NCI-H82 treated with DMSO at 0.1 percent for 48 hours (cell line): ENCODE measurements at regions not wholly inside any gene's neighbourhood (a gene's known extent, or its start where the extent isn't known, plus 50 kb on each side); places are given as distances from the start of the nearest gene placed in this dataset.

Source experiments
- DNase-seq: peaks from one replicate; lab custom pipeline; 2025; ENCODE audit not compliant: unreplicated experiment; lab: John Stamatoyannopoulos, UW

- no peak for DNase-seq
Measured at GRCh38 chr7:9835199-9835598, 1138.5 kb upstream of the PHF14 start.

- no peak for DNase-seq
Measured at GRCh38 chr7:9836671-9837070, 1137.0 kb upstream of the PHF14 start.

GRCh38 chr7:9842301-9842700, 1131.4 kb upstream of the PHF14 start:
- DNase-seq, result no peak

GRCh38 chr7:9846902-9847301, 1126.8 kb upstream of the PHF14 start:
- DNase-seq, result no peak

DNA sequence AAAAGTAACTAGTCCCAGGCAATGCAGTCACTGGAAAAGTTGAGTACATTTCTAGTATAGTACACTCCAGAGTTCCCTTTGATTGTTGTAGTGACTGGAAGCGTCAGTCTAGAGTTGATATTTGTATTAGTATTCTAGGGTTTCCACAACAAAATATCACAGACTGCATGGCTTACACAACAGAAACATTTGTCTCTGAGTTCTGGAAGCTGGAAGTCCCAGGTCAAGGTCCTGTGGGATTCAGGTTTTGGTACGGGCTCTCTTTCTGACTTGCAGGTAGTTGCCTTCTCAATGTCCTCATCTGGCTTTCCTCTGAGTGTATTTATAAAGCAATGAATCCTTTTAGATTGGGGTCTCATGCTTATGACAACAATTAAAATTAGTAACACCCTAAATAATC, 1119.1 kb upstream of the PHF14 start:
- DNase-seq, result no peak

DNA sequence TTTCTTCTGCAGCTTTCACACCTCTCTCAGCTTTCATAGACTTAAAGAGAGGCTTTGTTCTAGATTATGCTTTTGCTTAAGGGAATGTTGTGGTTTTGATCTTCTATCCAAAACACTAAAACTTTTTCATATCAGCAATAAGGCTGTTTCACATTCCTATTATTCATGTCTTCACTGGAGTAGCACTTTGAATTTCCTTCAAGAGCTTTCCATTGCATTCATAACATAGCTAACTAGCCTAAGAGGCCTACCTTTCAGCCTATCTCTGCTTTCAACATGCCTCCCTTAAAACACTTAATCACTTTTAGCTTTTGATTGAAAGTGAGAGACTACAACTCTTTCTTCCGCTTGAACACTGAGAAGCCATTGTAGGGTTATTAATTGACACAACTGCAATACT, 1117.0 kb upstream of the PHF14 start:
- no peak for DNase-seq

DNA sequence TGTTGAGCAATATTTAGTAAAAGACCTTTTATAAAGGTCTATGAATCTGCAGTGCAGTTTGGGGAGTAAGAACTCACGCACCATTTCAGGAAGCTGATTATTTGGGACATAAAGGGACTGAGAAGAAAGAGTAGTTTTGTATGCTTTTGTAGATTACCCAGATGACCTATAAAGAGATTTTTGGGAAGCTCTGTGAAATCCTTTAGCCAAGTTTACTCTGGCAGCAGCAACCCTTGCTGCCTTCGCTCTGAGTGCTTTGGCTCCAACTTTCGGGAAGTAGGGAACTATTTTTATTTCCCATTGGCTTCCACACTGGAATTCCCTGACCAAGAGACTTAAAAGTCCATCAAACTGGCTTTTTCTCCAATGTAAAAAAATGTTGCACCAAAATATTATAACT, 1110.1 kb upstream of the PHF14 start:
- DNase-seq, result no peak

DNA sequence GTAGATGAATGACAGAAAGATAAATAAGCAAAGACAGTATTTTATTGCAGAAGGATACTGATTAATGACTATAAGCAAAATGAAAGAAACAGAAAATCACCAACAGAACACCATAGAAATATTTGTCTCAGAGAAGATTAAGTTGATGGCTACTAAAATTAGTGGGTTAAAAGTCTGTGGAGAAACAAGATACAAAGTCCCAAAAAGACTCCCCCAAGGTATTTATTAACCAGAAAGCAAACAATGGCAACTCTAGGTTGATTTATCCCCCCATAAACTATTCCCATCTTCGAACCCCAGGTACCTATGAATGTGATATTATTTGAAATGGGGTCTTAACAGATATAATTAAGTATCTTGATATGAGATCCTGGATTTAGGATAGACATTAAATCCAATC, 1104.5 kb upstream of the PHF14 start:
- no peak for DNase-seq

DNA sequence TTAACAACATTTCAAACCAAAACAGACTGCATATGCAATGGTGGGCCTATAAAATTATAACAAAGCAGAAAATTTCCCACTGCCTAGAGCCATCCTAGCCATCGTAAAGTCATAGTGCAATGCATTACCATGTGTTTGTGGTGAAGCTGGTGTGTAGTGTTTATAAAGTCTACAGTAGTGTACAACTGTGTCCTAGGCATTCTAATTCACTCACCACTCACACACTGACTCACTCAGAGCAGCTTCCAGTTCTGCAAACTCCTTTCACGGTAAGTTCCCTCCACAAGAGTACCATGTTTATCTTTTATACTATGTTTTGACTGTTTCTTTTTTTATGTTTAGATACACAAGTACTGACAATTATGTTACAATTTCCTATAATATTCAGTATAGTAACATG, 1104.1 kb upstream of the PHF14 start:
- DNase-seq, result no peak

DNA sequence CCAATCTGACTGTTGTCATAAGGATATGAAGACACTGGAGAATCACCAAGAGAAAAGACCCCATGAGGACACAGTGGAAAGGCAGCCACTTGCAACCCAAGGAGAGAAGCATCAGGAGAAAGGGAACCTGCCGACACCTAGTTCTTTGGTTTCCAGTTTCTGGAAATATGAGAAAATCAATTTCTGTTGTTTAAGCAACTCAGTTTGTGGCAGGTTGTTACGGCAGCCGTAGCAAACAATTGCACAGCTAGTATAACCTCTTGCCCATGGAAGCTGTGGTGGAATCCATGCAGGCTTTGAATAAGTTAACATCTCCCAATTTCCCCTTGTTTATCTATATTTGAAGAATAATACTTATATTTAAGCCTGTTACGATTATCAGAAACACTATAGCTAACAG, 1103.0 kb upstream of the PHF14 start:
- no peak for DNase-seq

- DNase-seq, result no peak
Measured at GRCh38 chr7:9874182-9874581, 1099.5 kb upstream of the PHF14 start.

GRCh38 chr7:9876053-9876452, 1097.6 kb upstream of the PHF14 start:
- no peak for DNase-seq

DNA sequence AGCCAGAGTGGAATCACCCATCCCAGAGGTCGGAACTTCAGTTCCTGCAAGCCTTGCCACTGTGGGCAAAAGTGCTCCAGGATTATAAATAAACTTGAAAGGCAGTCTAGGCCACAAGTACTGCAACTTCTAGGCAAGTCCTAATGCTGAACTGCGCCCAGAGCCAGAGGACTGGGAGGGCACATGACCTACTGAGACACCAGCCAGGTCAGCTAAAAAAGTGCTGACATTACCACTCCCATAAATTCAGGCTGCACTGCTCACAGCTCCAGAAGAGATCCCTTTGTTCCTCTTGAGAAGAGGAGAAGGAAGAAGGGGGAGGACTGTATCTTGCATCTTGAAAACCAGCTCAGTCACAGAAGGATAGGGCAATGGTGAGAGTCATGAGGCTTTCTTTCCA, 1084.1 kb upstream of the PHF14 start:
- no peak for DNase-seq

DNA sequence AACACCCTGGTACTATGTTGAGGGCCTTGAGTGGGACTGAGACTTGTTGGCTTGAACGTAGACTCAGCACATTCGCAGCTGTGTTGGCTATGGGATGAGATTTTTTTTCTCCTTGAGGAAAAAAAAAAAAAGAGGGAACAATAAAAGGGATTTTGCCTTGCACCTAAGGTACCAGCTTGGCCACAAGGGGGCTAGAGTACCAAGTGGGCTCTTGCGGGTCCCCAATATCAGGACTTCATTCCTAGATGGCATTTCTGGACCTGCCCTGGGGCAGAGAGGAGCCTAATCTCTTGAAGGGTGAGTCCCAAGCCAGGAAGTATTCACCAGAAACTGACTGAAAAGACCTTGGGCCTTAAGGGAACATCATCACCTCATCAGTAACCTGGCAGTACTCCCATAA, 1083.6 kb upstream of the PHF14 start:
- DNase-seq, result no peak

DNA sequence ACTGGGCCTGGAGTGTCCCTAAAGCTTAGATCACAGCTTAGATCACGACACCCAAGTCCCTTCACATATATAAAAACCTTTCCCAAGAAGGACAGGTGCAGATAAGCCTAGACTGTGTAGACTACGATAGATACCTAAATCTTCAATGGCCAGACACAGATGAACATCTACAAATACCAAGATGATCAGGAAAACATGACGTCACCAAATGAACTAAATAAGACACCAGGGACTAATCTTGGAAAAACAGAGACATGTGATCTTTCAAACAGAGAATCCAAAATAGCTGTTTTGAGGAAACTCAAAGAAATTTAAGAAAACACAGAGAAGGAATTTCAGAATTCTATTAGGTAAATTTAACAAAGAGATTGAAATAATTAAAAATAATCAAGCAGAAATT, 1082.6 kb upstream of the PHF14 start:
- no peak for DNase-seq

DNA sequence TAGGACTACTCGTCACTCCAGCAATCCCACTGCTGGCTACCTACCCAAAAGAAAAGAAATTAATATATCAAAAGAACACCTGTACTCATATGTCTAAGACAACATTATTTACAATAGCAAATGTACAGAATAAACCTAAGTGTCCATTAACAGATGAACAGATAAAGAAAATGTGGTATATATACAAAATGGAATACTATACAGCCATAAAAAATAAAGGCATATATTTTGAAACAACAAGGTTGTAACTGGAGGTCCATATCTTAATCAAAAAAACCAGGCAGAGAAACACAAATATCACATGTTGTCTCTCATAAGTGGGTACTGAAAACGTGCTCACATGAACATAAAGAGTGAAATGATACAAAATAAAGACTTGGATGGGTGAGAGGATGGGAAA, 1073.3 kb upstream of the PHF14 start:
- DNase-seq, result no peak

- no peak for DNase-seq
Measured at GRCh38 chr7:9921326-9921725, 1052.3 kb upstream of the PHF14 start.

DNA sequence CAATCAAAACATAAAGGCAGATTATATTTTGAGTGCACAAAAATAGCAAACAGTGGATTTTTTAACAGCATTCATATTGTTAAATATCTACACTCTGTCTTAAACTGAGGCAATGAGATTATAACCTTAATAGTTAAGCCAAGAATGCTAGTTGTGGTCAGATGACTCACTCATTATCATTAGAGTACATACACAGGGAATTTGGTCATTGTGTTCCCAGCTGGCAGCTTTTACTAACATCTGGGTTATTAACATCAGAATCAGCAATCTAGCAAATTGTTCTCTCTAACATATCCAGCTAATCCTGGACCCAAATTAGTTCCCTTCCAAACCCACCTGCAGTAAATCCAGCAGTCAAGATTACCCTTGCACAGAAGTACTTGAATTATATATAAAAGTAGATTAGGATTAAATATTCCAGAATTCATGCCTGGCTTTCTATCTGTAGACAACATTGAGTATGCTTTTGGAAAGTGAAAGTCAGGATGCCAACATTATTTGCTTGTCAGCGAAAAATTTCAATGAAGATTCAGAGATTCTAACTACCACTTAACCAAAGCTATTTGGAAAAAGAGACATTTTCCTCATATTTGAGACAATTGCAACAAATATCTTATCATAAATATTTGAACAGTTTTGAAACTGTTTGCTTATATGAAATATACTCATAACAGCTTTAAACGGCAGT, 1035.6 kb upstream of the PHF14 start:
- DNase-seq, result peak; percentile 7

GRCh38 chr7:9939176-9939575, 1034.5 kb upstream of the PHF14 start:
- no peak for DNase-seq

- DNase-seq, result no peak
Measured at GRCh38 chr7:9945131-9945530, 1028.5 kb upstream of the PHF14 start.

GRCh38 chr7:9945857-9946256, 1027.8 kb upstream of the PHF14 start:
- DNase-seq, result no peak

DNA sequence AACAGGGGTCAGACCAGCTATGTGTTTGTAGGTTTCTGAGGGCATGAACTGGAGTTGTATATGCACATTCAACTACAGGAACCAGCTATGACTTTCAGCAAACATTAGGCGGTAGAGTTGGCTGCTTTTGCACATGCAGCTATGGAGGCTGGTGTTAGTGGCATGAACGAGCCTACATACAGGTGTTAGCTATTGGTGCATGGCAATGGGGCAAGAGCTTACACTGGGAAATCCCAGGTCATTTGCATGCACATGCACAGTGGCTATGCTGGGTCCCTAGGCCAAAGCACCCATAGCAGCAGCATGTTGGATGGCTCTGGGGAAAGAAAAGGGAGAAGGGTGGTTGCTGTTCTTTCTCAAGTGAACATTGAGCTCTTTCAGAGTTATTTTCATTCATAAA, 1018.5 kb upstream of the PHF14 start:
- no peak for DNase-seq

- DNase-seq, result peak; percentile 22
Measured at GRCh38 chr7:9958486-9958885, 1015.2 kb upstream of the PHF14 start.

- DNase-seq, result no peak
Measured at GRCh38 chr7:9960460-9960859, 1013.2 kb upstream of the PHF14 start.
